ENCODE measurements at regions not wholly inside any gene's neighbourhood (a gene's known extent, or its start where the extent isn't known, plus 50 kb on each side); places are given as distances from the start of the nearest gene placed in this dataset.

DNA sequence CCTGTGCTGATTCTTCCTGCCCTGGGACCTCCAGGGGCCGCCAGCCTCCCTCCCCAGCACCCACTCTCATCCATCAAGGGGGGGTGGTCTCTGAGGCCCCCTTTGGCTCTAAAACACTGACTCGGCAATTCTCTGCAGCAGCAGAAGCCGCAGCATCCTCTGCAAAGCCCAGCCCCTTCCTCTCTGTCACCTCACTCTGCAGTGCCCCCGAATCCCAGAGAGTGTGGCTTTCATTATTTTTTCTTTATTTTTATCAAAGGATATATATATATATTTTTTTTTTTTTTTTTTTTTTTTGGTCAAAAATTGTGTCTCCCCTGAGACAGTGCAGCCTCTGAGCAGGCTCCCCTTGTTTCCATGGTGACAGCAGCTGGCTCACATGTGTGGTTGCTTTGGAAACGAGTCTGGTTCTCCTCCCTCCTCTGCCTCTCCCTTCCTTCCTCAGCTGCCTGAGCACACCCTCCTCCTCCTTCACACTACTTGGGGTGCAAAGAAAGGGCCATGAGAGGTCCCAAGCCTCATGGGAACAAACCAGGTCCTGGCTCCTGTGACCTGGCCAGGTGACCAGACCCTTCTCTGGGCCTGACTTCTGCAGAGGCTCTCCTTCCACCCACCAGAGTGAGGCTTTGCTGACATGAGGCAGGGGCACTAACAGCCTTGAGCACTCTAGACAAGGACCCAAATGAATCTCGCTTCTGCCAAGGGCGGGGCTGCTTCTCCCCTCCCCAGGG lies 100.5 kb downstream of the LRRC74A start:
- TF ChIP-seq FOXK2 (IDR thresholded peaks at IDR 0.05) = no peak
- no peak for TF ChIP-seq ZNF384 (IDR thresholded peaks at IDR 0.05)

Data from HEK293T (cell line).